ENCODE measurements at regions not wholly inside any gene's neighbourhood (a gene's known extent, or its start where the extent isn't known, plus 50 kb on each side); places are given as distances from the start of the nearest gene placed in this dataset.

DNA sequence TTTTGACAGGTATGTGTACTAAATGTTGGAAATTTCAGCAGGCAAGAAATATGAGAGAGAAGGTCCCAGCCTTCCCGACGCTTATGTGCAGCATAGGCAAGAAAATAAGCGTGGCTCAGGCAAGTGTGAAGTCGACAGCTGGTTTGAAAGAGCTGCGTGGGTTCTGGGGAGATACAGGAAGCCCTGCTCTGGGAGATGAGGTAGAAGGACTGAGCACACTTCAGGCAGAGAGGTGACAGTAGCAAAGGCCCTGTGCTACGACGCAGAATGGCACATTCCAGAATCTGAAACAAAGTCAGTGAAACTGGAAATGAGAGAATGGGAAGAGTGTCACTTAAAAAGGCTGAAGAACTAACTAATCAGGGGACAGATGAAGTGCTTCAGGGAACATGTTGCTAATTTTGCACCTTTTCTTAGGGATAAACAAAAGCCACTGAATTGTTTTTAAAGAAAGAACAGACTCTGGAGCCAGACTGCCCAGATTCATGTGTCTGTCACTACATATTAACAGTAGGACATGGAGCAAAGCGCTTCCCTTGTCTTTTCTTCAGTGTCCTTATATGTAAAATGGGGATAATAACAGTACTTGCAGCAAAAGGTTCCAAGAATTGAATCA, 160.1 kb downstream of the SPRY2 start:
- no peak for TF ChIP-seq EZH2 (IDR thresholded peaks at IDR 0.05; ENCODE audit: low read depth)
- TF ChIP-seq, protein P1, sequence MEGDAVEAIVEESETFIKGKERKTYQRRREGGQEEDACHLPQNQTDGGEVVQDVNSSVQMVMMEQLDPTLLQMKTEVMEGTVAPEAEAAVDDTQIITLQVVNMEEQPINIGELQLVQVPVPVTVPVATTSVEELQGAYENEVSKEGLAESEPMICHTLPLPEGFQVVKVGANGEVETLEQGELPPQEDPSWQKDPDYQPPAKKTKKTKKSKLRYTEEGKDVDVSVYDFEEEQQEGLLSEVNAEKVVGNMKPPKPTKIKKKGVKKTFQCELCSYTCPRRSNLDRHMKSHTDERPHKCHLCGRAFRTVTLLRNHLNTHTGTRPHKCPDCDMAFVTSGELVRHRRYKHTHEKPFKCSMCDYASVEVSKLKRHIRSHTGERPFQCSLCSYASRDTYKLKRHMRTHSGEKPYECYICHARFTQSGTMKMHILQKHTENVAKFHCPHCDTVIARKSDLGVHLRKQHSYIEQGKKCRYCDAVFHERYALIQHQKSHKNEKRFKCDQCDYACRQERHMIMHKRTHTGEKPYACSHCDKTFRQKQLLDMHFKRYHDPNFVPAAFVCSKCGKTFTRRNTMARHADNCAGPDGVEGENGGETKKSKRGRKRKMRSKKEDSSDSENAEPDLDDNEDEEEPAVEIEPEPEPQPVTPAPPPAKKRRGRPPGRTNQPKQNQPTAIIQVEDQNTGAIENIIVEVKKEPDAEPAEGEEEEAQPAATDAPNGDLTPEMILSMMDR (conservative IDR thresholded peaks at IDR 0.05): no peak
